PC-9 (cell line): ENCODE measurements at regions not wholly inside any gene's neighbourhood (a gene's known extent, or its start where the extent isn't known, plus 50 kb on each side); places are given as distances from the start of the nearest gene placed in this dataset.

ENCODE experiments used
- BruUV-seq: library from RNA; stranded (reverse); fragments of 400-500 nt; replicated peaks from 2 replicates; lab custom pipeline; 2021; lab: Mats Ljungman, UMichigan
- CTCF ChIA-PET: fragments of 300-600 bp; sonication (Branson Sonifier 250); formaldehyde crosslinking; loops from one replicate; lab custom pipeline; 2022; ENCODE audit warnings: antibody characterized with exemption; lab: Charles Lee
- POLR2A ChIA-PET: fragments of 300-600 bp; sonication (Branson Sonifier 250); formaldehyde crosslinking; loops from one replicate; lab custom pipeline; 2022; ENCODE audit warnings: antibody characterized with exemption; ENCODE audit not compliant: unreplicated experiment; lab: Charles Lee
- DNase-seq, 2 experiments: peaks; one replicate each; pipeline versions ENCODE4 v3.0.0 to v3.0.0-alpha.2; 2015 to 2022; ENCODE audit warnings: mixed read lengths in 1 of 2
- H2AFZ ChIP-seq: fragments of 200-600 bp; sonication (generic); 2 replicates; pipeline ENCODE4 v1.8.1; 2017; ENCODE audit warnings: antibody characterized with exemption
- H3F3A ChIP-seq: fragments of 200-600 bp; sonication (generic); 2 replicates; pipeline ENCODE4 v1.8.1; 2017; ENCODE audit warnings: antibody characterized with exemption, mild to moderate bottlenecking, low read depth; ENCODE audit not compliant: insufficient read depth
- H3K27ac ChIP-seq: fragments of 200-600 bp; sonication (generic); 2 replicates; pipeline ENCODE4 v1.6.1; 2016; ENCODE audit warnings: mixed run types
- H3K27me3 ChIP-seq: fragments of 200-600 bp; sonication (generic); 2 replicates; pipeline ENCODE4 v1.6.1; 2016; ENCODE audit warnings: low read depth, mixed run types; ENCODE audit not compliant: insufficient read depth
- H3K36me3 ChIP-seq: fragments of 200-600 bp; sonication (generic); 2 replicates; pipeline ENCODE4 v1.6.1; 2016; ENCODE audit warnings: low read depth, mixed run types
- H3K4me1 ChIP-seq: fragments of 200-600 bp; sonication (generic); replicated peaks from 2 replicates; pipeline ENCODE4 v1.6.1; 2016; ENCODE audit warnings: mixed run types; ENCODE audit not compliant: insufficient read depth
- H3K4me2 ChIP-seq: fragments of 200-600 bp; sonication (generic); 2 replicates; pipeline ENCODE4 v1.6.1; 2017; ENCODE audit warnings: mixed run types
- H3K4me3 ChIP-seq: fragments of 200-600 bp; sonication (generic); 2 replicates; pipeline ENCODE4 v1.6.1; 2016; ENCODE audit warnings: mixed run types
- H3K79me2 ChIP-seq: fragments of 200-600 bp; sonication (generic); 2 replicates; pipeline ENCODE4 v1.6.1; 2017; ENCODE audit warnings: low read depth, mixed run types
- H3K9me2 ChIP-seq: fragments of 200-600 bp; sonication (generic); 2 replicates; pipeline ENCODE4 v1.8.1; 2017; ENCODE audit warnings: mild to moderate bottlenecking; ENCODE audit not compliant: insufficient read depth
- H3K9me3 ChIP-seq: fragments of 200-600 bp; sonication (generic); 2 replicates; pipeline ENCODE4 v1.8.1; 2016; ENCODE audit warnings: low read depth; ENCODE audit not compliant: insufficient read depth
- H4K20me1 ChIP-seq: fragments of 200-600 bp; sonication (generic); 2 replicates; pipeline ENCODE4 v1.8.1; 2017; ENCODE audit not compliant: insufficient read depth
- CTCF ChIP-seq: fragments of 200-600 bp; sonication (generic); conservative IDR thresholded peaks from 2 replicates; pipeline ENCODE4 v1.6.1; 2017; ENCODE audit warnings: mixed run types, antibody characterized with exemption, mild to moderate bottlenecking, moderate library complexity
- EZH2 ChIP-seq: fragments of 200-600 bp; sonication (generic); IDR thresholded peaks from 2 replicates; pipeline ENCODE4 v1.8.0; 2017; ENCODE audit warnings: antibody characterized with exemption, low read depth
- intact Hi-C: fragments of 100-400 bp; cut with micrococcal nuclease; formaldehyde crosslinking; loops from one replicate; pipeline ENCODE4 v1.10.0; 2022; ENCODE audit not compliant: unreplicated experiment

GRCh38 chr3:106365061-106365691, 496.4 kb upstream of the CBLB start:
- BruUV-seq = no TSS peak
- Histone ChIP-seq H3K9me2 (no peaks in the 10 kb centered on the region), H3K27me3 (no peaks in the 10 kb centered on the region), H3K4me2 (no peak overlapping the region), H3K9me3 (peaks cover 4% of the 10 kb centered on the region), H3K4me3 (no peak overlapping the region), H3K79me2 (no peaks in the 10 kb centered on the region), H3F3A (no peaks in the 10 kb centered on the region), H3K27ac (no peak overlapping the region), H2AFZ (no peak overlapping the region; the same call in 1 of the 2 replicates), H4K20me1 (0 out of 2 replicates have a peak, but pooled peaks cover 3% of the 10 kb centered on the region), H3K36me3 (no peaks in the 10 kb centered on the region), H3K4me1 (no peaks in the 10 kb centered on the region)
- ChIA-PET POLR2A (no interaction called here), CTCF (no interaction called here)
- intact Hi-C loops = loop anchor here (10.0 kb wide), 1 partner anchor 160 kb away; no protein-coding TSS in a partner anchor
- no peak for DNase-seq
- TF ChIP-seq CTCF = no peak
- TF ChIP-seq EZH2 = no peak

- Histone ChIP-seq H2AFZ (no peak overlapping the region), H3K27me3 (no peaks in the 10 kb centered on the region), H3K4me2 (no peak overlapping the region), H3K9me2 (no peaks in the 10 kb centered on the region), H3K79me2 (no peaks in the 10 kb centered on the region), H3K4me3 (no peak overlapping the region), H3K9me3 (peaks cover 4% of the 10 kb centered on the region; the same call in 1 of the 2 replicates), H4K20me1 (0 out of 2 replicates have a peak, but pooled peaks cover 3% of the 10 kb centered on the region), H3K36me3 (no peaks in the 10 kb centered on the region), H3K4me1 (no peaks in the 10 kb centered on the region), H3K27ac (no peak overlapping the region), H3F3A (no peaks in the 10 kb centered on the region)
- DNase-seq = no peak
- TF ChIP-seq CTCF (no peak), EZH2 (no peak)
- ChIA-PET CTCF (no interaction called here), POLR2A (no interaction called here)
- BruUV-seq = no TSS peak
- intact Hi-C loops = loop anchor here (10.0 kb wide), 1 partner anchor 158 kb away; no protein-coding TSS in a partner anchor
Measured at GRCh38 chr3:106366352-106366751, 497.5 kb upstream of the CBLB start.

GRCh38 chr3:106367496-106367895, 498.7 kb upstream of the CBLB start:
- DNase-seq = no peak
- H3K79me2 ChIP-seq = no peaks in the 10 kb centered on the region
- H3K9me2 ChIP-seq = no peaks in the 10 kb centered on the region
- H2AFZ ChIP-seq = no peak overlapping the region
- H3K4me3 ChIP-seq = no peak overlapping the region
- no peak overlapping the region for H3K27ac ChIP-seq
- no peak overlapping the region for H3K4me2 ChIP-seq
- no peaks in the 10 kb centered on the region for H3K4me1 ChIP-seq
- 0 out of 2 replicates have a peak, but pooled peaks cover 3% of the 10 kb centered on the region for H4K20me1 ChIP-seq
- TF ChIP-seq EZH2 (no peak), CTCF (no peak)
- H3K36me3 ChIP-seq = no peaks in the 10 kb centered on the region
- no peaks in the 10 kb centered on the region for H3F3A ChIP-seq
- intact Hi-C loops = loop anchor here (10.0 kb wide), 1 partner anchor 157 kb away; no protein-coding TSS in a partner anchor
- H3K9me3 ChIP-seq = peaks cover 4% of the 10 kb centered on the region; the same call in 1 of the 2 replicates
- no TSS peak for BruUV-seq
- POLR2A ChIA-PET = no interaction called here
- CTCF ChIA-PET = interaction anchor here (0.6 kb wide), 1 partner anchor 597 kb away, joined by 3 read pairs; no protein-coding TSS in a partner anchor
- no peaks in the 10 kb centered on the region for H3K27me3 ChIP-seq
